Activated effector memory CD4-positive, alpha-beta T cell treated with Interleukin-2 at 50 U/mL for 16 hours (primary cell): ENCODE measurements at regions not wholly inside any gene's neighbourhood (a gene's known extent, or its start where the extent isn't known, plus 50 kb on each side); places are given as distances from the start of the nearest gene placed in this dataset.

ENCODE experiments used
- DNase-seq: peaks from one replicate; pipeline ENCODE4 v3.0.0-alpha.2; 2020

DNA sequence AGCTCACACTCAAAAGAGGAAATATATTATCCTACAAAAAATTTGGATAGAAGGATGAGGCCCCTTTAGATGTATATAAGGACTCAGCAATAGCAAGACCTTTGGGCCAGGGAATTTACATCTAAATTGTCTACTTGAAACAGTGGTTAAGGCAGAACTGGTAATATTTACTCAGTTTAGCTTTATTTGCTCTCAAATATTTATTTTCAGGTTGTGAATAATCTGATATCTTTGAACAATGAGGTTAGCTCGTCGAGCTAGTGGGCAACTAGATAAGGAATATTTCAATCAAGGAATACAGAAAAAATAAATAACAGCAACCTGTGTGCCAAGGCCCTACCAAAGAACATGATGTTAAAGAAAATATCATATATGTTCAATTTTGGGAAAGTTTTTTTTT, 966.3 kb downstream of the DTWD2 start:
- no peak for DNase-seq

- no peak for DNase-seq
Measured at GRCh38 chr5:118017536-118017935, 970.8 kb downstream of the DTWD2 start.

- no peak for DNase-seq
Measured at GRCh38 chr5:118016396-118016795, 972.0 kb downstream of the DTWD2 start.

DNA sequence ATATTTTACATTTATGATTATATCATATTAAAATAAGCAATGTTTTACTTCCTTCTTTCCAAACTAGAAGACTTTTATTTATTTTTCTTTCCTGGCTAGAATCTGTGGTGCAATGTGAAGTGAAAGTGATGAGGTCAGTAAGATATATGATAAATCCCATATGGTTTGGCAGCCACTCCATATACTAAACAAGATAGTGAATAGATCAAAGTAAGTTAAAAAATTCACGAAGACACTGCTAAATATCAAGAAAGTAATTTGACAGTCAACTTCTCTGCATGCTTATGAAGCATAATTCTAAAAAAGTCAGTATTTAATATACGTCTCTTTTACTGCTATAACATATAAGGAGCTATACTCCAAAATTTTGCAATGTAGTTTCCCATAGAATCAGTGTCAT, 972.8 kb downstream of the DTWD2 start:
- no peak for DNase-seq

GRCh38 chr5:118009741-118010297, 978.5 kb downstream of the DTWD2 start:
- DNase-seq = no peak

- DNase-seq = no peak
Measured at GRCh38 chr5:118008779-118009178, 979.6 kb downstream of the DTWD2 start.

DNA sequence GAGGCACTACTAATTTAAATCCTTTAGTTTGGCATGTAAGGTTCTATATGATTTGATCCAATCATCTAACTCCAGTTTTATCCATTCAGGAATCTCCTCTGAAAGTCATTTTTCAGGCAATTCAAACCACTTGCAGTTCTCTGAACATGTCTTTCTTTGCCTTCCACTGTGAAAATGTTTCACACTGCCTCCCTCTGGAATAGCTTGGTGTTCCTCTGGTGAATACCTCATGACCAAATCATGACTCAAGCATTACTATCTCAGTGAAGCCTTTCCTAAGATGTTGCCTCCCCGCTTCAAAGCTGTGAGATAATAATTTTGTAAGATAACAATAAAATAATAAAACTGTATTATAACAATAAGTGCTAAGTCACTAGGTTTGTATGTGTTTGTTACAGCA, 981.1 kb downstream of the DTWD2 start:
- no peak for DNase-seq

GRCh38 chr5:118006219-118006618, 982.1 kb downstream of the DTWD2 start:
- DNase-seq = no peak

- no peak for DNase-seq
Measured at GRCh38 chr5:117999939-118000549, 988.3 kb downstream of the DTWD2 start.

DNA sequence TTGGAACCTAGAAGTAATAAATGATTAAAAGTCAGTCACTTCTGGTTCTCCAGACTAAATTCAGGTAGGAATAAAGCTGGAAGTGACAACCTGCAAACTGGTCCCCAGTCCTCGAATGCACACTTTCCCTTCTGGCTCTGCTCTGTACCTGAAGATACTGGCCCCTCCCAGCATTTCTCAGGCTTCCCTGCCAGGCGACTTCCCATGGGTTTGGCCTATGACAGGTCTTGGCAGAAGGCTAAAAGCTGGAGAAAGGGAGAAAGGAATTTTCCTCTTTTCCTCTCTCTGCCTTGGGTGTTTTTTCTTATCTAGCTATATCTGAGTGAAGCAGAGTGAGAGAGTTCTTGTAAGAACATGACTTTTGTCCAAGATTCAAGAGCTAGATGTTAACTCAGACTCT, 1005.7 kb downstream of the DTWD2 start:
- no peak for DNase-seq

- DNase-seq = no peak
Measured at GRCh38 chr5:117973785-117974184, 1014.6 kb downstream of the DTWD2 start.

- DNase-seq = no peak
Measured at GRCh38 chr5:117955831-117956230, 1032.5 kb downstream of the DTWD2 start.

DNA sequence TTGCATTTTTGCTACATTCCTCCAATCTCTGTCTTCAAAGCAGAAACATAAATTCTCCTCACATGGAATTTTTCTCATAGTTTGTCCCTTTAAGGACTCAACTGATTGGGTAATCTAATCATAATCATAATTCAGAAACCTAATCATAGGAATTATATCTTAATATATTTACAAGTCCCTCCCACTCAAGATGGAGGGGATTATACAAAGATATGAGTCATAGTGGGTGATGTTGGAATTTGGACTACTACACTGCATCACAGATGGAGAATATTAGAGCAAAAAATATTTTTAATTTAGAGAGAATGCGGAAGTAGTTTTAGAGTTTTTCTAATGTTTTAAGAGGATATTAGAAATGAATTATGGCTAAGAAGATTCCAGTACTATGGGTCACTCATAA, 1034.0 kb downstream of the DTWD2 start:
- no peak for DNase-seq

- no peak for DNase-seq
Measured at GRCh38 chr5:117953272-117953671, 1035.1 kb downstream of the DTWD2 start.

GRCh38 chr5:117947836-117948235, 1040.5 kb downstream of the DTWD2 start:
- no peak for DNase-seq

GRCh38 chr5:117947121-117947520, 1041.2 kb downstream of the DTWD2 start:
- DNase-seq = no peak

- DNase-seq = no peak
Measured at GRCh38 chr5:117945258-117945657, 1043.1 kb downstream of the DTWD2 start.

GRCh38 chr5:117943541-117943940, 1044.8 kb downstream of the DTWD2 start:
- no peak for DNase-seq

GRCh38 chr5:117942861-117943519, 1045.4 kb downstream of the DTWD2 start:
- DNase-seq = no peak

- no peak for DNase-seq
Measured at GRCh38 chr5:117893211-117893610, 1095.1 kb downstream of the DTWD2 start.

GRCh38 chr5:117892360-117892759, 1096.0 kb downstream of the DTWD2 start:
- DNase-seq = no peak

- DNase-seq = no peak
Measured at GRCh38 chr5:117889596-117889995, 1098.8 kb downstream of the DTWD2 start.

DNA sequence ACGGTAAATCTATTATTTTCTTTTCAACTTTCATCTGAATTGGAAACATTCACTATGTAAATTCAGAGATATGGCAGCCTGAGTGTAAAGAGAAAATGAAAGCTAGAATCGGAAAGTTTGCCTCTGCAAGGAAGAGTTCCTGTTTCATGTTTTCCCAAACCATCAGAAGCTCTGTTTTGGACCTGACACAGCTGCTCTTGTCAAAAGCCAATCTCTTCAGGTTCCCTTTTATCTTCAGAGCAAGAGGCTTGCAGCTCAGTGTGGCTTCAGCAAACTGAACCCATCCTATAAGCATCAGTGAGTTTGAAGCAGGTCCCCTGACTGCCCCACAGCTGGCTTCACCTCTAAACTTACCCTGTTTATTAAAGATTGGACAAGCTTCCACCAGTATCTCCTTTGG, 1099.7 kb downstream of the DTWD2 start:
- DNase-seq = no peak

DNA sequence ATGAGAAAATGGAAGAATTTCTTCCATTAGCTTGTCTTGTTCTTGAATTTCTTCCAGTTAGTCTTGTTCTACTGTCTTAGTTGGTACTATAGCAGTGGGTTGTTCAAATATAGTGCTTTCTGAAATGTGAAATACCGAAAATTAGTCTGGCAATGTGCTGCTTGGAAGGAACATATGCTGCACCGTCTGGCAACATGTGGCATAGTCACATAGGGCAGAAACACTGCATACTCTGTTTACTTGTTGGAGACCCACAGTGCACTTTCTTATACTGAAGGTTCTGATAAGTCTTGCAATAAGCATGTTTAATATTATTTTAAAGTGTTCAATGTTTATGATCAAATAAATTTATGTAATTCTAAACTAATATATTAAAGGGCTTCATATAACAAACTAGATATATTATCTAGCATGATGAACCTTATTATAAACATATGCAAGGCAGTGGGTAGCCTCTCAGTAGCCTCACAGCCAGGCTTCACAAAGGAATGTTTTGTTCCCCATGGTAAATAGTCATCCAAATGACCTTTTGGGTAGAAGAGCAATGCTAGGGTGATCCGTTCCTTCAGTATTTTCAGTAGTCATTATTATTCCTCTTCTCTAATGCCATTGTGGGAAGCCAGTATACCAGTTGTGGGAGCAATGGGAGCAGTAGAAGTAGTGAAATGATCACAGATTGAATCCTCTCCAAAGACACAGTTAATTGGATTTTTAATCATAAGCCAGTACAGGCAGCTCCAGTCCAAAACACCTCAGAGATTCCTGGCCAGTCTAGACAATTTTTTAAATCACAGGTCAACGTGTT, 1106.7 kb downstream of the DTWD2 start:
- no peak for DNase-seq
